Loucy (cell line): ENCODE measurements at regions not wholly inside any gene's neighbourhood (a gene's known extent, or its start where the extent isn't known, plus 50 kb on each side); places are given as distances from the start of the nearest gene placed in this dataset.

Experiments used
- CTCF ChIP-seq: fragments of 200-600 bp; sonication (generic); conservative IDR thresholded peaks from 2 replicates; pipeline ENCODE4 v1.5.1; 2014; ENCODE audit warnings: mild to moderate bottlenecking, antibody characterized with exemption, low read length
- EZH2phosphoT487 ChIP-seq: fragments of 200-600 bp; IDR thresholded peaks from 2 replicates; pipeline ENCODE4 v1.6.1; 2018; ENCODE audit warnings: antibody characterized with exemption, mild to moderate bottlenecking, moderate library complexity, borderline replicate concordance

DNA sequence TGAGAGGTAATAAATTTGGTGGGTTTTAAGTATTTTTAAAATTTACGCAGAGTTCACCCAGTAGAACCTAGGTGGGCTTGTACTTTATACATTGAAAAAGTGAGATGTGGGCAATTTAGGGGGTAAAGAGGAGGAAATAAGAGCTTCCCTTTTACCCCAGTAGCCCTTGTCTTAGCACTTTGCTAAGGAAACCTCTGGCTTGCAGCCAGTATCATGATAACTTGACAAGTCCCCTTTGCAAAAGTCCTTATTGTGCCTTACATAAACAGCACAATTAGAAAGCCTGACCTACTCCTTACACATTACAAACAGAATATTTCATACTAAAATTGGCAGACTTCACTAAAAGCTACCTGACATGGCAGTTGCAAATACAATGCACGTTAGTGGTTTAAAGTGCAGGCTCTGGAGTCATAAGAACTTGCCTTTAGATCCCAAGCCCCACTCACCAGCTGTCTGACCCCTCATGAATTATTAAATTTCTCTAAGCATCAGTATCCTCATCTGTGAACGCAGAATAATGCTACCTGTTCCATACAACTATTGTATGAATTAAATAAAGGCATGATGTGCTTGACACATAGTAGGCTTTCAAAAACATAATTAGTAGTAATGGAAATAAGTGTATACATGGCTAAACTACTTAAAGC lies 53.2 kb upstream of the NELL2 start:
- TF ChIP-seq CTCF (no peak), EZH2phosphoT487 (no peak)
